GM10266 (cell line): ENCODE measurements at regions not wholly inside any gene's neighbourhood (a gene's known extent, or its start where the extent isn't known, plus 50 kb on each side); places are given as distances from the start of the nearest gene placed in this dataset.
"Not testable (repeated sequence)": the region's sequence is repeated elsewhere in the genome, so short reads cannot be mapped to it uniquely, and the experiment has no call there.

Experiments
- DNase-seq: peaks from one replicate; pipeline ENCODE4 v3.0.0; 2012; ENCODE audit errors: extremely low spot score
- TF ChIP-seq, protein P1 (sequence below): IDR thresholded peaks from 2 replicates; pipeline ENCODE4 v1.5.1; 2012; ENCODE audit warnings: mild to moderate bottlenecking, low read depth; ENCODE audit not compliant: control insufficient read depth, insufficient read depth; ENCODE audit errors: missing control alignments

GRCh38 chrX:129316461-129316860, 206.8 kb downstream of the SMARCA1 start:
- no peak for DNase-seq

GRCh38 chrX:129310000-129310399, 213.3 kb downstream of the SMARCA1 start:
- no peak for DNase-seq
- TF ChIP-seq, protein P1, sequence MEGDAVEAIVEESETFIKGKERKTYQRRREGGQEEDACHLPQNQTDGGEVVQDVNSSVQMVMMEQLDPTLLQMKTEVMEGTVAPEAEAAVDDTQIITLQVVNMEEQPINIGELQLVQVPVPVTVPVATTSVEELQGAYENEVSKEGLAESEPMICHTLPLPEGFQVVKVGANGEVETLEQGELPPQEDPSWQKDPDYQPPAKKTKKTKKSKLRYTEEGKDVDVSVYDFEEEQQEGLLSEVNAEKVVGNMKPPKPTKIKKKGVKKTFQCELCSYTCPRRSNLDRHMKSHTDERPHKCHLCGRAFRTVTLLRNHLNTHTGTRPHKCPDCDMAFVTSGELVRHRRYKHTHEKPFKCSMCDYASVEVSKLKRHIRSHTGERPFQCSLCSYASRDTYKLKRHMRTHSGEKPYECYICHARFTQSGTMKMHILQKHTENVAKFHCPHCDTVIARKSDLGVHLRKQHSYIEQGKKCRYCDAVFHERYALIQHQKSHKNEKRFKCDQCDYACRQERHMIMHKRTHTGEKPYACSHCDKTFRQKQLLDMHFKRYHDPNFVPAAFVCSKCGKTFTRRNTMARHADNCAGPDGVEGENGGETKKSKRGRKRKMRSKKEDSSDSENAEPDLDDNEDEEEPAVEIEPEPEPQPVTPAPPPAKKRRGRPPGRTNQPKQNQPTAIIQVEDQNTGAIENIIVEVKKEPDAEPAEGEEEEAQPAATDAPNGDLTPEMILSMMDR: no peak

More at GRCh38 chrX:129316461-129316860, 206.8 kb downstream of the SMARCA1 start:
- TF ChIP-seq, protein P1: no peak

DNA sequence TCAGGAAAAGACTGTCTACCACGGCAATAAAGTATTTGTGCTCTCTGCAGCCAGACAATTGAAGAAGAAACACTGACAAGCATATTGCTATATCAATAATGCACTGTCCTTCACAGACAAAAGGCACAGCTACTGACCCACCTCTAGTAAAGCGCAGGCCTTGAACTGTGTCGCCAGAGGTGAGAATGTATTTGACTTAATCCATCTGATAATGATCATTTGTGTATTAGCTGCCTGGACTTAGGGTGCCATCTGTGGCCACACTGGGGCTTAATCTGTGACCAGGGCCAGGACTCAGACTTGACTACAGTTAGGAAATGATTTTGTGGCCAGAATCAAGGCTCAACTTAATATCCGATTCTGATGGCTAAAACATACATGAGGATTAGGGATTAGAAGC, 260.4 kb downstream of the SMARCA1 start:
- no peak for DNase-seq
- TF ChIP-seq, protein P1: no peak

GRCh38 chrX:129255516-129255915, 267.8 kb downstream of the SMARCA1 start:
- not testable (repeated sequence) for DNase-seq

GRCh38 chrX:129249563-129249962, 273.7 kb downstream of the SMARCA1 start:
- no peak for DNase-seq
- TF ChIP-seq, protein P1: no peak

DNA sequence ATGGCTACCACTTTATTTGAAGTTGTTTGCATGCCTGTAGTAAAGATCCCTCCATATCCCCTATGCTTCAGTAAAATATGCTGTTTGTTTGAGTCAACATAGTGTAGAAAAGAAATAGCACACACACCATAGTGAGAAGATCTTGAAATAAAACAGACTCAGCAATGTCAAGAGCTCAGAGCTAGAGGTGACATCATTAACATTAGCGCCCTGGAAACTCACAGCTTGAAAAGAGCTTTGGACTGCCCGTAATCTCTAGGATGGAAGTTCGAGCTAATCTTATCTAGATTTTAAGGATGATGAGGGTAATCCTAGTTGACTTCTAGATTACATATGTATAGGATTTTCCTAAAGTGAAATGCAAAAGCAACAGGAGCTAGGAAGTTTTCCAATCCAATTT, 275.6 kb downstream of the SMARCA1 start:
- no peak for DNase-seq
- TF ChIP-seq, protein P1: no peak

DNA sequence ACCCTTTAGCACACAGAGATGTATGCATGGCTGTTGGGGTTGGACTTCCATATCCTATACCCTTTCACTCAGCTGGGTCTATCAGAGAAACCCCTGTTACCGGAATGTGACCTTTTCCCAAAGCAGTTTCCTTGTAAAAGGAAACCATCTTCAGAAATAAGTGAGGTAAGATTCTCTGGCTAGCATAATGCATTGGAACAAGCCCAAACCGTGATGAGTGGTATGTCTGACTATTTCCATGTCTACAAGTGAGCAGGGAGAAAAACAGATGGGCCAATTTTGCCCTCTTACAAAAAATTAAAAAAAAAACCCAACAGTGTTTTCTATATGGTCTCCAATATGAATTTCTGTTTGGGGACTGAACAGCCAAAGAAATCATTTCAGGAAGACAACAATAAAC, 283.9 kb downstream of the SMARCA1 start:
- TF ChIP-seq, protein P1: no peak
- no peak for DNase-seq

- TF ChIP-seq, protein P1: no peak
These were observed 285.3 kb downstream of the SMARCA1 start for GRCh38 chrX:129238011-129238410.

More at GRCh38 chrX:129238011-129238410, 285.3 kb downstream of the SMARCA1 start:
- DNase-seq: no peak
